Esophagus squamous epithelium (tissue), 5 donors: ENCODE measurements at regions not wholly inside any gene's neighbourhood (a gene's known extent, or its start where the extent isn't known, plus 50 kb on each side); places are given as distances from the start of the nearest gene placed in this dataset.

Source experiments
- DNase-seq: peaks from one replicate; lab custom pipeline; 2025; lab: John Stamatoyannopoulos, UW
- H3K27ac ChIP-seq, 4 donors: fragments of 200-600 bp; sonication (generic); one replicate each; pipeline ENCODE4 v1.5.1; 2016 to 2019; ENCODE audit warnings: mild to moderate bottlenecking in 1 of 4
- H3K27me3 ChIP-seq, 4 donors: fragments of 200-600 bp; sonication (generic); 1 replicate in 3 of 4; 2 replicates in 1 of 4; pipeline versions ENCODE4 v1.5.1 to v1.6.0; 2017 to 2021; ENCODE audit warnings: antibody characterized with exemption in 1 of 4
- H3K36me3 ChIP-seq, 3 donors: fragments of 200-600 bp; sonication (generic); one replicate each; pipeline ENCODE4 v1.5.1; 2016 to 2019
- H3K4me1 ChIP-seq, 3 donors: fragments of 200-600 bp; sonication (generic); one replicate each; pipeline ENCODE4 v1.5.1; 2017 to 2019
- H3K4me3 ChIP-seq, 4 donors: fragments of 200-600 bp; sonication (generic); 1 replicate in 3 of 4; 2 replicates in 1 of 4; pipeline ENCODE4 v1.5.1; 2016 to 2019; ENCODE audit warnings: mild to moderate bottlenecking in 2 of 4, moderate library complexity in 1 of 4
- H3K9me3 ChIP-seq, 3 donors: fragments of 200-600 bp; sonication (generic); one replicate each; pipeline ENCODE4 v1.5.1; 2016 to 2019
- CTCF ChIP-seq, 6 experiments: fragments of 450-650 bp in 4 of 6; fragments of 200-600 bp in 2 of 6; sonication (generic) in 2 of 6; IDR thresholded peaks; one replicate each; pipeline ENCODE4 v1.5.1; 2016 to 2019; ENCODE audit warnings: antibody characterized with exemption in 6 of 6, mild to moderate bottlenecking in 4 of 6, moderate library complexity in 4 of 6
- POLR2A ChIP-seq, 4 donors: fragments of 450-650 bp; IDR thresholded peaks; one replicate each; pipeline ENCODE4 v1.6.1; 2017; ENCODE audit warnings: antibody characterized with exemption in 4 of 4, mild to moderate bottlenecking in 4 of 4, moderate library complexity in 3 of 4
- WGBS, 2 donors: methylation state at CpG; one replicate each; pipeline ENCODE4 v1.1.5; 2018; 5-methylcytosine and 5-hydroxymethylcytosine counted together
- intact Hi-C: fragments of 100-400 bp; cut with DNase I; formaldehyde crosslinking; loops from one replicate; pipeline ENCODE4 v1.15.0; 2022
- donor health status: DM: yes; HTN: yes; CAD: no.

- 69 to 74% methylated on average over 3 of the region's 3 CpGs for WGBS, 2 donors
- Histone ChIP-seq H3K27me3 (no peaks in the 10 kb centered on the region), H3K36me3 (no peaks in the 10 kb centered on the region), H3K4me1 (no peaks in the 10 kb centered on the region), H3K27ac (no peak overlapping the region), H3K4me3 (no peak overlapping the region), H3K9me3 (no peaks in the 10 kb centered on the region)
- intact Hi-C loops, result no loop called here
- no peak for TF ChIP-seq CTCF (IDR thresholded peaks at IDR 0.05)
- no peak for TF ChIP-seq POLR2A (IDR thresholded peaks at IDR 0.05)
- no peak for DNase-seq
These were observed 351.9 kb downstream of the EPM2A start for GRCh38 chr6:145383428-145383827.

DNA sequence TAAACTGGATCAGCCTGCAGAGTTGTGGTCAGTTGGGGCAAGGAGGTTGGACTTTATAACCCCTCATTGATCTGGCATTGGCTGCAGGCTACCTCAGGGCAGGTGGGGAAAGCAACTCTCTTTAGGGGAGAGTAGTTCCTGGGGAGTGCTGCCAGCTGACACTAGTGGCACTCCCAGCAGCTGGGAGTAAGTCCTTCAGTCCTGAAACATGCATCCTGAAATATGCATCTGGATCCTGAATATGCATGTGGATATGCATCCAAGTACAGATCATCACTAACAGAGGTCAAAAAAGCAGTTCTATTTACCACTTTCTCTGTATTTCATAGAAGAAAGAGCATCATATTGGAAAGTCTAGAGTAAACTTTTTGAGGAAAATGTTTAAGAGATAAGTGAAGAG is 350.8 kb downstream of the EPM2A start:
- TF ChIP-seq CTCF (IDR thresholded peaks at IDR 0.05), result no peak
- TF ChIP-seq POLR2A (IDR thresholded peaks at IDR 0.05), result no peak
- DNase-seq, result no peak
- no peaks in the 10 kb centered on the region for H3K36me3 ChIP-seq
- no peak overlapping the region for H3K4me3 ChIP-seq
- intact Hi-C loops, result no loop called here
- no peaks in the 10 kb centered on the region for H3K9me3 ChIP-seq
- no peak overlapping the region for H3K27ac ChIP-seq
- no peaks in the 10 kb centered on the region for H3K4me1 ChIP-seq
- no peaks in the 10 kb centered on the region for H3K27me3 ChIP-seq

DNA sequence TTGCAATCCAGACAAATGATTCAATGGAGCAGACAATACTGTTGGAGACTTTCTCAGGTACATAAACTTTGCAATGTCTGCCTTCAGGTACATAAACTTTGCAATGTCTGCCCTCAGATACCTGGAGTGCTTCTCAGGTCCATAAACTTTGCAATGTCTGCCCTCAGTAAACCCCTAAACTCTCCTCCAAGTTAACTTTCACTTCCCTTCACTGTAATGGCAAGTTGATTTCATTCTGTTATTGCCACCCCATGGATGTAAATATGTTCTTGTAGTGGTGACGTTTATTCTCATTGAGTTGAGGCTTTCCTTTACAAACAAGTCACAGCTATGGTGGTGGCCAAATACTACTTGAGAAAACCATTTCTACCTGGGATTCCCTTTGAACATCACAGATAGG is 338.8 kb downstream of the EPM2A start:
- H3K27me3 ChIP-seq, result no peaks in the 10 kb centered on the region
- no peak for DNase-seq
- intact Hi-C loops, result no loop called here
- H3K4me3 ChIP-seq, result no peak overlapping the region
- H3K36me3 ChIP-seq, result no peaks in the 10 kb centered on the region
- H3K4me1 ChIP-seq, result no peaks in the 10 kb centered on the region
- H3K27ac ChIP-seq, result no peak overlapping the region
- WGBS, 2 donors, result 69 to 70% methylated on average over 1 of the region's 1 CpG
- H3K9me3 ChIP-seq, result no peaks in the 10 kb centered on the region
- no peak for TF ChIP-seq CTCF (IDR thresholded peaks at IDR 0.05)
- TF ChIP-seq POLR2A (IDR thresholded peaks at IDR 0.05), result no peak

DNA sequence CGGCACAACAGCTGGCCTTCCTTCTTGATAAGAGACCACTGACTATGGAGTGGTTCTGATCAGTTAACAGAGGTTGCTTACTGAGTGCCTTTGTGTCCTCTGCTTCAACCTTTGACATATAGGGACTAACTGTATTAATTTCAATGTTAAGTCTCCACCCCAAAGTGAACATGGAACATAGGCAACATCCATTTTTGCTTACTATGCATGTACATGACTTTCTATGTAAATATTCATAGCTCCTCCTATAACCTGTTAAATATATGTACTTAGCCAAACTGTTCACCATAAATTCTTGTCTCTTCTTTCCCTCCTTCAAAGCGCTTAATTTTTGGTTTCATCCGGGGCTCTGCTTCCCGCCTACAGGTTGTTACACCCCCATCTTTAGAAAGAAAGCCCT is 334.8 kb downstream of the EPM2A start:
- Histone ChIP-seq H3K27ac (no peak overlapping the region), H3K9me3 (no peaks in the 10 kb centered on the region), H3K4me1 (no peaks in the 10 kb centered on the region), H3K4me3 (no peak overlapping the region), H3K27me3 (no peaks in the 10 kb centered on the region), H3K36me3 (no peaks in the 10 kb centered on the region)
- WGBS, 2 donors, result 80 to 88% methylated on average over 4 of the region's 4 CpGs
- no peak for TF ChIP-seq POLR2A (IDR thresholded peaks at IDR 0.05)
- TF ChIP-seq CTCF (IDR thresholded peaks at IDR 0.05), result no peak
- intact Hi-C loops, result no loop called here
- no peak for DNase-seq

- Histone ChIP-seq H3K27ac (no peak overlapping the region), H3K27me3 (no peaks in the 10 kb centered on the region), H3K4me3 (no peak overlapping the region), H3K4me1 (no peaks in the 10 kb centered on the region), H3K9me3 (no peaks in the 10 kb centered on the region), H3K36me3 (no peaks in the 10 kb centered on the region)
- DNase-seq, result no peak
- intact Hi-C loops, result no loop called here
- TF ChIP-seq POLR2A (IDR thresholded peaks at IDR 0.05), result no peak
- no peak for TF ChIP-seq CTCF (IDR thresholded peaks at IDR 0.05)
- WGBS, 2 donors, result 76 to 82% methylated on average over 5 of the region's 5 CpGs
These were observed 330.2 kb downstream of the EPM2A start for GRCh38 chr6:145405006-145405551.
